HG03520 (cell line): ENCODE measurements at regions not wholly inside any gene's neighbourhood (a gene's known extent, or its start where the extent isn't known, plus 50 kb on each side); places are given as distances from the start of the nearest gene placed in this dataset.
A peak's percentile ranks its signal among the peaks of the same experiment; 100 is the strongest.

Source experiments
- ATAC-seq: cut with Tn5 transposase; IDR thresholded peaks from one replicate; pipeline ENCODE4 v1.9.1; 2021; ENCODE audit warnings: mild to moderate bottlenecking, moderate library complexity; ENCODE audit not compliant: unreplicated experiment

DNA sequence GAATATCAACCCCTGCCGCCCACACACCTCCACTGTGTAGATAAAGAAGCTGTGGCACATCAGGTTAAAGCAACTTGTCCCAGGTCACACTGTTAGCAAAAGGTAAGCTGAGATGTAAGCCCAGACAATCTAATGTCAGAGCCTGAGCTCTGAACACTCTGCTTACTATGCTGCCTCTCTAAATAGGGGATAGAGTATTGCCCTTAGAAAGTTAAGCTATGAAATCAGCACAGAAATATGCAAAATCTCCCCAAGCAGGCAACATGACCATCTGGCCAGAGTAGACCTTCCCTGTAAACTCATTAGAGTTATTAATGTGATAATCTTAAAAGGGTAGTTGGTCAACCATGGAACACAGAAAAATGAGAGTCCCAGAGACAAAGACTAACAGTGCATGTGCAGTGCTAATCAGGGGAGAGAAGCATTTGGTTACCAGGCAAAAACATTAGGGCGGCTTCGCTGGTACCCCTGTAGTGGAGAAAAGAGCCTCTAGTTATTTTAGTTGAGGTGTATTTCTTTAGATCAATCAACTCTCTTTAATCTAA lies 171.0 kb downstream of the BTG1 start:
- ATAC-seq = no peak

DNA sequence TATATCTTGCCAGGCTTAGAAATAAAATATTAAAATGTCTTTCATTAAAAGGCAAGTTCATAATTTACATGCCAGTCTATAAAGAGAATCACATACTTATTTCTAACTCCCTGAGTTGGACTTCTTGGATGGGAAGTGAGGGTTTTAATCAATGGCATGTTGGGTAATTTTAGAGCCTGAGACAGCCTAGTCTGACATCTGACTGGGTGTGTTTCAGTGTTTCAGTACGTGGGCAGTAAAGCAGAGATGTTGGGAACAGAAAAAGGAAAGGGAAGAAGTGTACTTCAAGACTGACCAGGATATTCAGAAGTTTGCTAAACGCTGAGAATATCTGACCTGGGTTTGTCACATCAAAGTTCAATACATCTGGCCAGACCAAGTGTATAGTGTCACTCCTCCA lies 171.8 kb downstream of the BTG1 start:
- no peak for ATAC-seq

DNA sequence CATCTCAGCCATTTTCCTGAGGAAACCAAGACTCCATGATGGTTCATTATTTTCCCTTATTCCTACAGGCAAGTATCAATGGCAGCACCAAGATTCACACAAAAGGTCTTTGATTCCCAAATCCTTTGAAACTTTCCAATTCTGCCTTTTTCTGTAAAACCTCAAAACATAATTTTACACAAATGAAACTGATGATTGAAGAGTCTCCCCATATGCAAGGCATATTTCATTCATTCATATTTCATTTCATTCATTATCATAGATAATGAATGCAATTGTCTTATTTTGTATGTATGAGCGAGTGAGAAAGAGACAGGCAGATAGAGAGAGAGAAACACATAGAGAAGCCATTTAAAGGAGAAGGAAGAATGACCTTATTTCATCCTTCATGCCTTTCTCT lies 172.8 kb downstream of the BTG1 start:
- ATAC-seq = no peak

DNA sequence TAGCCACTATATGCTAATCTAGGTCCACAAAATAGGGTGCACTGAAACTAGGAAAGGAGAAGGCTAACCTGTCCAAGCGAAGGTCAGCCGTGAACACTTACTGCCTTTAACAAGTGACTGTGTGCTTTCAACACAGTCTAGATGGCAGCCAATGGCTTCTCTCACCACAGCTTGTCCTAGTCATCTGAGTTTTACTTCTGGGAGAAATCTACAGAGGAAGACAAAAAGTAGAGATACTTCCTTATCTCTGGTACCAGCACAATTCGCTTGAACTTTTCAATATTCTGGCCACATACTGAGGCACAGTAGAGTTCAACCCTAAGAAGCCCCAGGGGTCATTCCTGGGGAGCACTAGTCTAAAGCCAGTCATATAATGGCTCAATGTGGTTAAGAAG lies 176.9 kb downstream of the BTG1 start:
- no peak for ATAC-seq

DNA sequence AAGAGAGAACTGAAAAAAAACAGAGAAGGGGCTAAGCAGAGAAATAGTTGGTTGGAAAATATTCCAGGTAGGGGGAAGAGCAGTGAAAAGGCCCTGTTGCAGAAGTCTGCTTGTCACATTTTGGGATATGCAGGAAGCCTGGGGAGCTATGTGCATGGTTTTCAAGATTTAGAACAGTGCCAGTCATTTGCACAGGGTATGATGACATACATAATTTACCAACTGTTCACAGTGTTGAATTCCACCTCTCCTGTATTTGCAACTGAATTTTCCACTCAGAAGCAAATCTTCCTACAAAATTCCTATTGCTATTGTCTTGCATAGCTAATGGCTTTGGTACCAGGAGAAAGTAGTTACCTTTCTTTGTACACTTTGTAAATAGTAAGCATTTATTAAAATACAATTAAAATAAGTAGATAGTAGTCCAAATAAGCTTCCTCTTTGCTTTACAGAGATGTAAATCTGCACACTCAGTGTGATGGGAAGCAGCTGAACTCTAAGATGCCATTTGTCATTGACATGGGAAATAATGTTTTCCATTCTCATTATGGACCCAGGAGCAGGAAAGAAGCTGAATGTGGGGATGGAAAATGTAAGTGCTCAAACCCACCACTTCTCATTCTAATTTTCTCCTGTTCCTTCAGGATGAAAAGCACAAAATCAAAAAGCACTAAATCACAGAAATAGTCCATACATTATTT lies 177.4 kb downstream of the BTG1 start:
- no peak for ATAC-seq

DNA sequence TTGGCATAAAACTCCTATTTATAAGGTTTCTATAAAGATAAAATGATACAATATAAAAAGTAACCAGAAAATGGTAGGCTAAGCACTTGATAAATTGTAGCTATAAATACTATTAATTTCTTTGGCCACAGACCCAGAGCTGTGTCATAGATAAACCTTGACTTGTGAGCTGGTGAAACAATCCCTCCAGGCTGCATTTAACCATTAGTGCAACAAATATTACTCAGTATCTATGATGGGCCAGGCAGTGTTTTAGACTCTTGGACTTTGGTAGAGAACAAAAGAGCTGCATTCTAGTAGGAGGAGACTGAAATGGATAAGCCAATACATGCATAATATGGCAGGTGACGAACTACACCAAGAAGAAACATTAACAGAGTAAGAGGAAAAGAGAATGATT lies 178.1 kb downstream of the BTG1 start:
- no peak for ATAC-seq

DNA sequence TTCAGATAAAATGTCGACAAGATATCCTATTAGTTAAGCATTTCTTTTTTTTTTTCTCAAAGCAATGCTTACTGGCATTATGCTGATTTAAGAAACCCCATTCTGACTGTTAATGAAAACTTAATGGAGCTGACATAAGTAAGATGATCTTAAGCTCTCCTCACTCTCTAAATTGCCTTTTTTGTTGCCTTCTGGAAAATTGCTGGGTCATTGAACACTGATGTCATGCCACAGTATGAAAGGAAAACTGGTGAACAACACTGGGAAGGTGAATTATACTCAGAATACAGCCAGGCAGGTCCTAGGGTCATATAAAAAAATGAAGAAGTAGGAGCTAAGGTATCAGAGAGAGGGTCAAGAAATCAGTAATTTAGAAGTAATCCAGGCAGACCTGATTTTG lies 179.9 kb downstream of the BTG1 start:
- ATAC-seq = no peak

DNA sequence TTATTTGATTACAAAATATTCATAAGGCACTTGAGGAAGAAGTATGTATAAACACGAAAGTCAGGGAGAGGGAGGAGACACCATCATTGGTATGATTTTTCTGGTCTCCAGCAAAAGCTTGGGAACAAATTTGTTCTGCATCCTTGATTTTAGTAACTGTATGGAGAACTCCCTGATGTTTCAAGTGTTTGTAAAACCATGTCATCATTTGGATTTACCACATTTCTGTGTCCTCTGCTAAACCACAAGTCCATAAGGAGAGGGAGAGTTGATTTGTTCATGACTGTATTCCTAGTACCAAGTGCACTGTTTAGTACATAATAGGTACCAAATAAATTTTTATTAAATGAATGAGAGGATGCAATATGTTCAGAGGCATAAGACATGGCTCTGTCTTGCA lies 181.1 kb downstream of the BTG1 start:
- ATAC-seq = no peak

DNA sequence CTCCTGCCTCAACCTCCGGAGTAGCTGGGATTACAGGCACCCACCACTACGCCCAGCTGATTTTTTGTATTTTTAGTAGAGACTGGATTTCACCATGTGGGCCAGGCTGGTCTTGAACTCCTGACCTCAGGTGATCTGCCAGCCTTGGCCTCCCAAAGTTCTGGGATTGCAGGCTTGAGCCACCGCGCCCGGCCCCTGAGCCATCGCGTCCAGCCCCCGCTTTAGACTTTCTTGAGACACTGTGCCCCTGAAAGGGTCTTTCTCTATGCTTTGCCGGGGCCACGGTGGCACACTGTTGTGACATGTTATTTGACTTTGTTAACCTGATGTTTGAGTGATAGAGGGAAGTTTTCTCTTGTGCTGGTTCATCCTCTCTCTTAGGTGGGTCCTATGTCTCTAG lies 186.4 kb downstream of the BTG1 start:
- no peak for ATAC-seq

DNA sequence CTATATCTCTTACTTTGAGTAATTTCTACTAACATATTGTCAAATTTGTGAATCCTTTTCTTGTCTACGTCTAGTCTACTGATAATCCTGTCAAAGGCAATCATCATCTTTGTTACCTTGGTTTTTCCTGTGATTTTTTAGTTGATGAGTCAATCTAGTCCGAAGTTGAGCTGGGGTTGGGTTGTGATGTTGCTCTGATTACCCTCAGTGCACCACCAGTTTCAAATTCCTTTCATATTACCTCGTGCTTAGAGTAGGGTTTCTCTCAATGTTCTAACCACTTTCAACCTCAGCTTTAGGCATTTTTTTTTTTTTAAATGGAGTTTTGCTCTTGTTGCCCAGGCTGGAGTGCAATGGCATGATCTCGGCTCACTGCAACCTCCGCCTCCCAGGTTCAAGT lies 186.8 kb downstream of the BTG1 start:
- ATAC-seq = no peak

DNA sequence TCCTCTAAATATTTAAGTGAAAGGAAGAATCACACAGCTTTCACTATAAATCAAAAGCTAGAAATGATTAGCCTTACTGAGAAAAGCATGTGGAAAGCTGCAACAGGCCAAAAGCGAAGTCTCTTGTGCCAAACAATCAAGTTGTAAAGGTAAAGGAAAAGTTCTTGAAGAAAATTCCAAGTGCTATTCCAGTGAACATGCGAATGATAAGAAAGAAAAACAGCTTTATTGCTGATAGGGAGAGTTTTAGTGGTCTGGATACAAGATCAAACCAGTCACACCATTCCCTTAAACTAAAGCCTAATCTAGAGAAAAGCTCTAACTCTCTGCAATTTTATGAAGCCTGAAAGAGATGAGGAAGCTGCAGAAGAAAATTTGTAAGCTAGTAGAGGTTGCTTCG lies 190.9 kb downstream of the BTG1 start:
- no peak for ATAC-seq

DNA sequence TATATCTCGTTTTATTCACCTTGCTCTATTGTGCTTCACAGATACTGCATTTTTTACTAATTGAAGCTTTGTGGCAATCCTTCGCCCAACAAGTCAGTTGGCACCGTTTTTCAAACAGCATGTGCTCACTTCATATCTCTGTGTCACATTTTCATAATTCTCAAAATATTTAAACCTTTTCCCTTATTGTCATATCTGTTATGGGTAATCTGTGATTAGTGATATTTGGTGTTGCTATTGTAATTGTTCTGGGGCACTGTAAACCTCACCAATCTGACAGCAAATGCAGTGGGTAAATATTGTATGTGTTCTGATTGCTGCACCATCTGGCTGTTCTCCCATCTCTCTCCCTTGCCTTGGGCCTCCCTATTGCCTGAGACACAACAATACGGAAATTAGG lies 191.3 kb downstream of the BTG1 start:
- ATAC-seq = no peak

DNA sequence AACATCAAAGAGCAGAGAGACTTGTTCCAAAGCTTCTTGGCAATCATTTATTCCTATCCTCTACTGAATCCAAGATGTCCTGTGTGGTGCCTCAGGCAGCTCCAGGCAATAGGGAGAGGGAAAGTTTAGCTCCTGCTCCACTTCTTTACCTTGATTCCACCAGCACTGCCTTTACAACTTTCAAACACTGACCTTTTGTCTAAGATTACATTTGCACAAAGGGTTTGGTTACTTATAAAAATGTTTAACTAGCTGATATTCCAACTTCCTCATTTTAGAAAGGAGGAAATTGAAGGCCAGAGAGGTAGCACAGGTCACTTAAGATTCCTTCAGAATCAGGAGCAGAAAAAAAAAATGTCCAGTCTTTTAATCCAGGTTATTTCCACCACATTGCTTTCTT lies 192.7 kb downstream of the BTG1 start:
- ATAC-seq = no peak

DNA sequence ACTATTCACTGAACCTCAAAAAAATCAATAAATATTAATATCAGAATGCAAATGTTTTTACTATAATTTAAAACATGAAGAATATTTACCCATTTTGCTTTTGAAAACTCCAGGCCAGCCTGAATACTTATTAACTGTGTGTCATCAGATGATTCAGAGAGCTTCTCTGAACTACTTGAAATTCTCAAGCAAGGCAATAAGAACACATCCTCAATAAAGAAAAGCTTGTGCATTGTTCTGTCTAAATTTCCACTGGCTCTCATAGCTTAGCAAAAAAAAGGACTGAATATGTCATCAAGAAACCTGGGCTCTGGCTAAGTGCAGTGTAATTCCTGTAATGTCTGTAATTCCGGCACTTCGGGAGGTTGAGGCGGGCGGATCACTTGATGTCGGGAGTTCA lies 194.1 kb downstream of the BTG1 start:
- no peak for ATAC-seq

DNA sequence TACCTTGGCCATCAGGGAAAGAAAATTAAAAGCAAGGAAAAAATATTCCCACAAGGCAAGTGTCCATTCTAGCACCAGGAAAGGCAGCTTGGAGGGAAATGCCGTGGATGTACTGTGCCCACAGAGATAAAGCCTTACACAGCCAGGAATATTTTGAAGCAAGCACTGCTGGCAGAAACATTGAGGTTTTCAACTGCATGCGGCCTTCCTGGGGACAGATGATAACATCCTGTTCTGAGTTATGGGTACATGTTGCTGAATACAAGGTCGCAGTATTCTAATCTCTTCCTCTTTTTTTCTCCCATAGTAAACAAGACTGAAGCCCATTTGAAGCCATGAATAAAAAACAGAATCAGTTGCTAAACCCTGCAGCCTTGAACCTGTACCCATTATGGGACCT lies 197.1 kb downstream of the BTG1 start:
- no peak for ATAC-seq

DNA sequence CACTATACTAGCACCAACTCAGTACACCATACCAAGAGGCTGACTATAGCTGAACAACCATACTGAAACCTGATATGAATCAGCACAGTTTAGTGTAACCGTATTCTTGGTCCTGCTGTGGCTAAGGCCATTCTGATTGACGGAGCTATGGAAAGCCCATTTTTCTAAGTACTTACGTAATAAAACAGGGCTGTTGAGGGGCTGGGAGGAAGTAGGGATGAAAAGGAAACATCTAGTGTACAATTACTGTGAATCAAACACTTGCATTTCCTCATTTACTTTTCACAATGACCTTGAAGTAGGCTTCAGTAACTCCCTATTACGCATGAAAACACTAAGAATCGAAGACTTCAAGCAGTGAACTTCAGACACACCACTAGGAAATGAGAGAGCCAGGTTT lies 198.2 kb downstream of the BTG1 start:
- peak; percentile 91 for ATAC-seq

DNA sequence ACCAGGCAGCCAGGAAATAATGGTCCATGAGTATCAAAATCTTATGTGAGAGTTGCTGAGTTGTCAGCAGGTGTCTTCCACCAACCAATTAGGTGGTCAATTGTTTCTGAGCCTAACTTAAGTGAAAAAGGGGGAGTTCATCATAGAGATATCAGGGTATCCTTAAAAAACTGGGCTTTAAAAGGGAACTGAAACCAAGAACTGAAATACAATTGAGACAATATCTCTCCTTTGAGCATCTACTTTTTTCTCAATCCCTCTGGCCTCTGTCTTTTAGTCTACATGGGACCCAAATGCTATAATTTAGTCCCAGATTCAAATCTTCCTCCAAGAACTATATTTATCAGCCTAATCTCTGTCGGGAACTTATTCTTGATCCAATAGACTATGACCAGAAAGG lies 201.0 kb downstream of the BTG1 start:
- ATAC-seq = no peak

DNA sequence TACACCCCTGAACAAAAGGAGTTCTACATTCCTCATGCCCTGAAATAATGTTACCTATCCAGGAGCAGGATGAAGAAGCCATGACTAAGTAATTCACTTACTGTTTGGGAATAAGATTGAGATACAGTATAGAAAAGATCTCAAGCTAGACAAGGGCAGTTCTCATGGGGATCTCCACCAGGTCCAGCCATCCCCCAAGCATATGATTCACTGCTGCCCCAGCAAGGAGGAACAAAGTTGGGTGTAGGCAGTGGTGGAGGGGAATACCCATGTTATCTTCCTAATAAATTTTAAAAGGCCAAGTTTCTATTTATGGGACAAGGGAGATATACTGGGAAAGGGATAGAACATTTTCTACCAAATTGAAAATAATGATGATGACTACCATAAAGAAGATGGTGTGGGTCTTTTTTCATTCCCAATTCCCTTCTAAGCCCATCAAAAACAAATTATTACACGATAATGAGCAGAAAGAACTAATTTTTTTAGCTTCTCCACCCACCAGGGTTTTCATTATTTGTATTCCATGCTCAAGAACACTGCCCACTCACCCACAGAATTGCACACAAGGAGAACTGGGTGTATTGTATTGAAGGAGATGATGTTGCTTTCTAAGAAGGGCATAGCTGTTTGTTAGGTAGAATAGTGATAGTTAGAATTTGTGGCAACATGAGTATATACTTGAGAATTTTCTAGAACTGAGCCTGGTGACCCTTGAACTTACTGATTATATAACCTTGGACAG lies 204.6 kb downstream of the BTG1 start:
- no peak for ATAC-seq

DNA sequence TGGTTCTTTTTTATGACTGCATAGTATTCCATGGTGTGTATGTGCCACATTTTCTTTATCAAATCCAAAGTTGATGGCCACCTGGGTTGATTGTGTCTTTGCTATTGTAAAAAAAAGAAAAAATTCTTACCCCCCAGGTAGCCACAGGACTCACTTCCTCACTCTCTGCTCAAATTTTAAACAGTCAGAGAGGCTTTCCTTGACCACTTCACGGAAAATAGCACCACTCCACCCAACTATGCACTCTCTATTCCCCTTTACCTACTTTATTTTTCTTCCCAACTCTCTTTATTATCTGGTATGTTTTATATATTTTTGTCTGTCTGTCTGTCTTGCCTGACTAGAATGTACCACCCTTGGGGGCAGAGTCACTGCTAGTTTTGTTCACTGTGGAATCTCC lies 205.3 kb downstream of the BTG1 start:
- ATAC-seq = no peak

DNA sequence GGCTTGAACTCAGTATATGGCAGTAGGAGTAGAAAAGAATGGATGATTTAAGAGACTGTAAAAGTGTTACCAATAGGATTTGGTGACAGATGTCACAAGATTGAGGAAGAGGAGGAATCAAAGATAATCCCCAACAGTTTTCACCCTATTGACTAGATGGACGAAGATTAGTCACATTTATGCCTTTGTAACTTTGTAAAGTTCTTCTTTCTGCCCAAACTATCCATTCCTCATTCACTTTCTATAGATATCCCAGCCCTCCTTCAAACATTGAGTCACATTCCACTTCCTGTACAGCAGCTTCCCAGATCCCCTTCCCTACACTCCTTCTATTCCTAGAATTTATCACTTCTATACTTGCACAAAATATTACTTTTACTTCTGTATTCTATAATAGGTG lies 207.9 kb downstream of the BTG1 start:
- ATAC-seq = no peak

DNA sequence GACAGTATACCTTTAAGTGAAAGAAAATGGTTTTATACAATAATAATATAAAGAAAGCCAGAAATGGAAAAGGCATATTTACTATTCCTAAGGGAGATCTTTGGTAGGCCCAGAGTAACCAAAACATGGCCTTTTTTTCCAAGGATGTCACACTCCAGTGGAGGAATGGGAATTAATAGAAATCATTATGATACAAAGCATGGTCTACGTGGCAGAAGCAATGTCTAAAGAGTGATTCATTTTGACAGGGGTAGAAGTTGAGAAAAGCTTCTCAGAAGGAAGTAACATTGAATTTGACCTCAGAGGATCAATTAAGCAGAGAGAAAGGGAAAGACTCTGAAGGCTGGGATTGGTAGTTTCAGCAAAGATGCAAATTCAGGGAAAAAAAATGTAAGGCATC lies 208.6 kb downstream of the BTG1 start:
- ATAC-seq = no peak

DNA sequence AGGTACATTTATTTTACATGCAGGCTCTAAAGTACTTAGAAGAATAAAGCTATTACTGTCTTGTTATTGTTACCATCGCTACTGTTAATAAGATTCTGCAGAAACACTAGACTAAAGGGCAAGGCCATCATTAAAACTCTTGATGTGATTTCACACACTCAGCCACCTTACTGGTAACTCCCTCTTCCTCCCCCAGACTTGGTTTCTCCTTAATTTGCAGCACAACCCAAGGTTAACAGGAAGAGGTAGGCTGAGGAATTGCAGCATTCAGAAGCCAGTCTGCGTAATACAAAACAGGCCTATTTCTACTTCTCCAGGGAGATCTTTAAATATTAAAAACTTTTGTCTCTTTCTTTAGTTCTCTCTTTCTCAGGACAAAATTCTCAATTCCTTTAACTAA lies 210.3 kb downstream of the BTG1 start:
- no peak for ATAC-seq

DNA sequence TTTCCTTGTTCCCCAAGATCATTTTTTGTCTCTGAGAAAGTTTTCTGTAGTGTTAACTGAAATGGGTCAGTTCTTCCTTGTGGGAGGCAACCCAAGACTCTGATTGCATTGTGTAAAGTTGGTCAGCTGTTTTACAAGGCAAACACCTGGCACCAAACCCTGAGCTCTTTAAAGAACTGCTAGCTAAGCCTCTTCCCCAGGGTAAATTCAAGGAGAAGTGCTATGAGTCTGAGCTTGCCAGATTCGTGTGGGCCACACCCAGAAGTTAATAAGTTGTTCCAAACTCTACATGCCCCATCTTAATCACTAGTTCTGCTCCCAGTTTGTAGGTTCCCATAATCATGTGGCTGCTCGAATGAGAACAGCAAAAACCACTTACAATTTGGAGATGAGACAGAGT lies 214.5 kb downstream of the BTG1 start:
- no peak for ATAC-seq
